VCaP (cell line): ENCODE measurements at regions not wholly inside any gene's neighbourhood (a gene's known extent, or its start where the extent isn't known, plus 50 kb on each side); places are given as distances from the start of the nearest gene placed in this dataset.

Experiments used
- H3K27ac ChIP-seq: fragments of 450-650 bp; 2 replicates; pipeline ENCODE4 v1.5.1; 2017
- TF ChIP-seq, protein P1 (sequence below): fragments of 450-650 bp; conservative IDR thresholded peaks from 2 replicates; pipeline ENCODE4 v1.5.1; 2017; ENCODE audit warnings: mild to moderate bottlenecking, moderate library complexity

DNA sequence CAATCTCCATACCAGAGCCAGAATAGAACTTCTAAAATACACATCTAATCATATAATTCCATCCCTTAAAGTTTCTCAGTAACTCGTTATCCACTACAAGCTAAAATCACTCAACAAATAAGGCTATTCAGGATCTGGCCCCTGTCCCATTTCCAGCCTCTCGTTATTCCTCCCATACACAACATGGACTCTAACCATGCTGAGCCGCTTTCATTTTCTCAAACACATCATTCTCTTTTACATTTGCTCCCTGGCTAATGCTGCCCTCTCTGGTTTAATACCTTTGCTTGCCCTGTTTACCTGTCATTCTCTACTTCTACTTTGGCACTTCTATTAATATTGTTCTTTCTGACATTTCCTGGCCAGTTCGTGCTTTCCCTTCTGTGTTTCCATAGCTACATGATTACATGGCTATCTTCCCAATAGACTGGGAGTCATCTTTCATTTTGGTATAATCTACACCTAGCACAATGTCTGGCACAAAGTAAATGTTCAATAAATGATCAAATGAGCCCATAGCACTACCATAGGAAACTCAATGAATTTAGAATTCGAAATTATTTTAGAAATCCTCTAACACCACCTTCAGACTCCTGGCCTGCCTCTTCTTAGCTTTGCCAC is 163.6 kb upstream of the VRK2 start:
- TF ChIP-seq, protein P1, sequence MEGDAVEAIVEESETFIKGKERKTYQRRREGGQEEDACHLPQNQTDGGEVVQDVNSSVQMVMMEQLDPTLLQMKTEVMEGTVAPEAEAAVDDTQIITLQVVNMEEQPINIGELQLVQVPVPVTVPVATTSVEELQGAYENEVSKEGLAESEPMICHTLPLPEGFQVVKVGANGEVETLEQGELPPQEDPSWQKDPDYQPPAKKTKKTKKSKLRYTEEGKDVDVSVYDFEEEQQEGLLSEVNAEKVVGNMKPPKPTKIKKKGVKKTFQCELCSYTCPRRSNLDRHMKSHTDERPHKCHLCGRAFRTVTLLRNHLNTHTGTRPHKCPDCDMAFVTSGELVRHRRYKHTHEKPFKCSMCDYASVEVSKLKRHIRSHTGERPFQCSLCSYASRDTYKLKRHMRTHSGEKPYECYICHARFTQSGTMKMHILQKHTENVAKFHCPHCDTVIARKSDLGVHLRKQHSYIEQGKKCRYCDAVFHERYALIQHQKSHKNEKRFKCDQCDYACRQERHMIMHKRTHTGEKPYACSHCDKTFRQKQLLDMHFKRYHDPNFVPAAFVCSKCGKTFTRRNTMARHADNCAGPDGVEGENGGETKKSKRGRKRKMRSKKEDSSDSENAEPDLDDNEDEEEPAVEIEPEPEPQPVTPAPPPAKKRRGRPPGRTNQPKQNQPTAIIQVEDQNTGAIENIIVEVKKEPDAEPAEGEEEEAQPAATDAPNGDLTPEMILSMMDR = no peak
- H3K27ac ChIP-seq = no peak overlapping the region

DNA sequence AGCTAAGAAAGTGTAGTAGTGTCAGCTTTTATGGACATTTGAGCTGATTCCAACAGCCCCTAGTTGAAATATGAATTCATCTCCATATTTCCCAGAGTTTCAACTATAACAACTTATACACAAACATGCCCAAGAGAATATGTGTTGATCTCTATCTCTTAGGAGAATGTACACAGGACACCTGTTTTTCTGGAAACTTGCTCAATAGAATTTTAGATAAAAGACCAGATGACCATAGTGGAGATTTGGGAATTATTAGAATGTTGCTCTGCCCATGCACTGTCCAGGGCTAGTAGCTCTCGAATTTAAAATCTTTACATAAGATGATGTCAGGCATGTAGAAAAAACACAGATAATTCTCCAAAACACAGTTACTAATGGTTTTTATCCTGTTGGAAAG is 162.3 kb upstream of the VRK2 start:
- H3K27ac ChIP-seq = no peak overlapping the region
- TF ChIP-seq, protein P1 = no peak

DNA sequence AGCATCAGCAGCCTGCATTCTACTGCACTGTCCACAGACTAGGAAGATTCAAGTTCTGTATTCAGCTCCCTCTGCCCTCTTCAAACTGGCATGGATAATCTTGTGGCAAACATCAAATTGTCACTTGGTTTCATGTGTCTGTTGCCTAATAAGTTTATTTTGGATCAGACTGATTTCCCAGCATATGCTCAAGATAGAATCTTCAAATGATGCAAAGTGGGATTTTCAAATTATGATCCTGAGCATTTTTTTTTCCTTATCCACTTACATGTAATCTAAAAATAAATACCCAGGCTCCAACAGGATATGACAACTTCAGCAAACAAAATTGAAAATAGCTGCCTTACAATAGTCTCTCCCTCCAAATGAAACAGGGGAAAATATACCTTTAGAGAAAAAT is 160.9 kb upstream of the VRK2 start:
- H3K27ac ChIP-seq = no peak overlapping the region

DNA sequence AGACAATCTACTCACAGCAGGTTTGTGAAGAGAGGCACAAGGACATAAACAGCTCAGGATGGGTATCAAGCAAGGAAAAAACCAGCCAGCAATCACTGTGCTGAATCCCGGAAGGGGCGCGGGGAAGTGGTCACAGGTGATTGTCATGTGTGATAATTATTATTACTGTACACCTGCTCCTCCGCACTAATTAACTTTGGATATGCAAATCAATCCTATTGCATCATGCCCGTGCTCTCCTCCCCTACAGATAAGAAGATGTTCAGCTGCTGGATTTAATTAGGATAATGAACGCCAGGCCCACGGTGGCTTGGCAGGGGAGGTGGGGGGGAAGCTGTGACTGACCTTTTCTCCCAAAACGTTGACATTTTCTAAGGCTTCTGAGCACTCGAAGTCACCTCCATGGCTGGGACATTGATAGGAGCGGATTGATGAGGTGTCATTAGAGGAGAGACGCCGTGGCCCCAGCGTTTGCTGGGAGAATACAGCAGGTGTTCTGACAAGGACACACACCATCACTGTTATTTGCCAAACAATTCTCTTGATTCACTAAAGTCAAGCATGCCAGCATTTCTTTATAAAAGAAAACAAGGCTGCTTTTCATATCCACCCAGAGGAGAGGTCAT is 160.3 kb upstream of the VRK2 start:
- H3K27ac ChIP-seq = no peak overlapping the region
- TF ChIP-seq, protein P1 = no peak

More for the DNA sequence above, 160.9 kb upstream of the VRK2 start:
- TF ChIP-seq, protein P1 = no peak

DNA sequence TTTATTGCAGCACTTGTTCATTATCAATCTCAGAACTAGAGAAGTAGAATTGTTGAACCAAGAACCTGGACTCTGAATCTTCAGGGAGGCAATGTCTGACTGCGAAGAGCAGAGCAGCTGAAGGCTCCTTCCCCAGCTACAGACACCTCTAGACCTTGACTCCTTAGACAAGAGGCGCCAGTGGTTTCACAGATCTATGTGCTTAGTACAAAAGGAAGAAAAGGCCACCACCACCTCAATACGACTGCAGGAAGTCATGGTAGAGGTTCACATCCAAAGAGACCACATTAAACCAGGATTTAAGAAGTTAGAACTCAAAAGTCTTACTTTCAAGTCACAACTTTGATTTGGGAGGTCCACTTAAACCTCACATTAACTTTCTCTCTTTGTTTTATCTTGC is 158.1 kb upstream of the VRK2 start:
- H3K27ac ChIP-seq = no peak overlapping the region
- TF ChIP-seq, protein P1 = no peak

DNA sequence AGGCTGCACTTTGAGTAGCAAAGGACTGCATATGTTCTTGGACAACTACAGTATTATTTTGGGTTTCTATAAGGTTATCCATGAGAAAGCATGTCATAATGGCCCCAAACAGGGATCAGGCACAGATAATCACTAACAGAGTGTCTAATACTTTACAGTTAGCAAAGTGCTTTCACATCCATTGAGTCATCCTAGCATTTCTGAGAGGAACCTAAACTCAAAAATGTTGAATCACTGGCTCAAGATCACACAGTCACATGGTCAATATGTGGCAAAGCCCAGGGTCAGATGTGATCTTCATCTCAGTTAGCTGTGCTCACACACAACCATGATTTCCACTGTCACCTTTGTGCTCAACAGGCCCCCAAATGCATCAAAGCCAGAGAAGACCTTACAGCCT is 156.1 kb upstream of the VRK2 start:
- H3K27ac ChIP-seq = no peak overlapping the region
- TF ChIP-seq, protein P1 = no peak

DNA sequence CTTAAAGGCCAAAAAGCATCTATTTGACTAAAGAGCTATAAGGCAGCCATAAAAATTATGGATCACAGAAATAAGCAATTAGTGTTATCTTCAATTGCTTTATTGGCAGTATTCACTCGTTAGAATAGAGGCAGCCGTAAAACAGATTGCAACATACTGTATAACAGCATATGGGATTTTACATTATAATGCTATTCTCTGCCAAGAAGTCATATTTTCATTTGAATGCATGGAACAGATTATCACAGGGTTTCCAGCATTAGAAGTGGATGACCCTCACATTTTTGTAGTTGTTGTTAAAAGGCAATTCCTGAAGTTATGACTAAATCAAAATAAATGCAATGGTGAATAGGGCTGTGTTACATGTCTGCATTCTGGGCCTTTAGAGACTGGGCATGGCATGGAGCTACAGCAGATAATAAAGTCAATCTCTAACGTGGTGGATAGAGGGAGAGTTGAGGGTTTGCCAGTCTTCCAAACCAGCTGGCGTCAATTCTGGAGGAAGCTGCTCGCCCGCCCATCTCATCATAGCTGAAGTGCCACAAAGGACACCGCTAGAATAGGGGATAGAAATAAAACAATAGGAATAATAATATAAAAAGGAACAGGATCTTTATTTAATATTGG is 155.4 kb upstream of the VRK2 start:
- TF ChIP-seq, protein P1 = no peak

More for the DNA sequence above, 155.4 kb upstream of the VRK2 start:
- H3K27ac ChIP-seq = no peak overlapping the region
